GM19467 (cell line): ENCODE measurements at regions not wholly inside any gene's neighbourhood (a gene's known extent, or its start where the extent isn't known, plus 50 kb on each side); places are given as distances from the start of the nearest gene placed in this dataset.
"Not testable (repeated sequence)": the region's sequence is repeated elsewhere in the genome, so short reads cannot be mapped to it uniquely, and the experiment has no call there.

Experiments
- ATAC-seq: cut with Tn5 transposase; IDR thresholded peaks from one replicate; pipeline ENCODE4 v1.9.1; 2021; ENCODE audit warnings: mild to moderate bottlenecking, moderate library complexity; ENCODE audit not compliant: unreplicated experiment

DNA sequence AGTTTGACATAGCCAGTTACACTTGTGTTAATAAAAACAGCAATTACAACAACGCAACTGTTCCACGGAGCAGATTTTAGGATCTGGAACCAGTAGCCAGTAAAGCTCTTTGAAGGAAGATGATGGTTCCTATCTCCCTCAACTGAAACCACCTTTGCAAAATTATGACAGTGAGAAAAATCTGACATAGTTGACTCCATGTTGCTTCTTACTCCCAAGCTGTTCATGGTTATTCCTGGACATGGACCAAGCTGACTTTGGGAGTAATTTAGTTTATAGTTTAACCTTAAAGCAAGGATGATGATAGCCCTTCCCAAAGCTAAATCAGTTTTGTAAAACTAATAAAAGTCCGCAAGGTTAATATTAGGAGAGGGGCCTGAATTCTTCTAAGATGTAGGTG is 518.0 kb upstream of the ZP4 start:
- ATAC-seq, result no peak

DNA sequence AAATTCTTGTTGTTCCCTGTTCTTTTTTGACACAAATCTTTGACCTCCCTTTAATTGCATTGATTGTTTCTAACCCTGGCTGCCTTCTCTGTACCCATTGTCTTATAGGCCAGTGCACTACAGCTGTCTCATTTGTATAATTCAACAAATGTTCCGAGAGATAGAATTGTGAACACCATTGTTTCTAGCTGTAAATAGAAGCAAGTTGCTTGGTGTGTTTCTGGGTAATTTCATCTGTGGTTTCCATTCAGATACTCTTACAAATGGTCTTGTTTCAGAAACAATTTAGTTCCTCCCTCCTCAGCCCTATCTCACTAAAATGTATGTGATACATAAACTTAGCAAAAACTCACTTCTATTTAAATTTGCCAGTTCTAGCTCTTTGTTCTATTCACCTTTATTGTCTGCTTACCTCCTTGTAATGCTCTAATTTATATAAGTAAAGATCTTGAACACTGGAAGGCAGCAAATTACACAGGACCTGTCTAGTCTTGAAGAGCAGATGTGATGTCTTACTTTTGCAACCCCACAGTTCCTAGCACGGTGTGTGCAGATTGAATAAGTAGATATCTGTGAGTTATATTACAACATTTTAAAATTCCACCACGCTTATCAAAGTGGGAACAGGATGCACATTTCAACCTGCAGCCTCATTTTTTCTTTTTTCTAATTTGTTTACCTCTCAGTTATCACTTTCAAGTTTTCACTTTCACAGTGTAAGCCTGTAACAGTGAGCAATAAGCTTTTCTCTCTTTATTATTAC is 515.6 kb upstream of the ZP4 start:
- no peak for ATAC-seq

- ATAC-seq, result no peak
Observed at GRCh38 chr1:238404921-238405320, 514.2 kb upstream of the ZP4 start.

GRCh38 chr1:238404481-238404880 is 513.8 kb upstream of the ZP4 start:
- ATAC-seq, result no peak

DNA sequence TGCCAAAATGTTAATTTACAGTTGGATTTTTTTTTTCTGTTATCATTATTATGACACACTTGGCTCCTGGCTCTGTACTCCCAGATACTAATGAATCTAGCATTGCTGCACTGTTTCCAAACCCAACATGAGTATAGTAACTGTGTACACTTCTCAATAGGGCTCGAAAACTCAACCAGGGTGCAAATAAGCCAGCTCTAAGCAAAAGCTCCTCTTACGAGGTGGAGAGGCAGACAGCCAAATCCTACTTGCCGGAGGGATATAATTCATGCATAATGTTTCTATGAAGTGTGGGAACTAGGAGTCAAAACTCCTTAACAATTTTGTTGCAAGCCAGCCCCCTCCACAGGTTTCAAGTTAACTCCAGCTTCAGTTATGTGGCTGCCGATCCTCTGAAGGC is 510.4 kb upstream of the ZP4 start:
- no peak for ATAC-seq

- no peak for ATAC-seq
Observed at GRCh38 chr1:238399558-238399957, 508.8 kb upstream of the ZP4 start.

- ATAC-seq, result no peak
Observed at GRCh38 chr1:238396140-238396539, 505.4 kb upstream of the ZP4 start.

GRCh38 chr1:238384381-238384780 is 493.7 kb upstream of the ZP4 start:
- no peak for ATAC-seq

GRCh38 chr1:238380167-238380566 is 489.4 kb upstream of the ZP4 start:
- ATAC-seq, result no peak

DNA sequence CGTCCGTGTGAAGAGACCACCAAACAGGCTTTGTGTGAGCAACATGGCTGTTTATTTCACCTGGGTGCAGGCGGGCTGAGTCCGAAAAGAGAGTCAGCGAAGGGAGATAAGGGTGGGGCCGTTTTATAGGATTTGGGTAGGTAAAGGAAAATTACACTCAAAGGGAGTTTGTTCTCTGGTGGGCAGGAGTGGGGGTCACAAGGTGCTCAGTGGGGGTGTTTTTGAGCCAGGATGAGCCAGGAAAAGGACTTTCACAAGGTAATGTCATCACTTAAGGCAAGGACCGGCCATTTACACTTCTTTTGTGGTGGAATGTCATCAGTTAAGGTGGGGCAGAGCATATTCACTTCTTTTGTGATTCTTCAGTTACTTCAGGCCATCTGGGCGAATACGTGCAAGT is 488.7 kb upstream of the ZP4 start:
- not testable (repeated sequence) for ATAC-seq

DNA sequence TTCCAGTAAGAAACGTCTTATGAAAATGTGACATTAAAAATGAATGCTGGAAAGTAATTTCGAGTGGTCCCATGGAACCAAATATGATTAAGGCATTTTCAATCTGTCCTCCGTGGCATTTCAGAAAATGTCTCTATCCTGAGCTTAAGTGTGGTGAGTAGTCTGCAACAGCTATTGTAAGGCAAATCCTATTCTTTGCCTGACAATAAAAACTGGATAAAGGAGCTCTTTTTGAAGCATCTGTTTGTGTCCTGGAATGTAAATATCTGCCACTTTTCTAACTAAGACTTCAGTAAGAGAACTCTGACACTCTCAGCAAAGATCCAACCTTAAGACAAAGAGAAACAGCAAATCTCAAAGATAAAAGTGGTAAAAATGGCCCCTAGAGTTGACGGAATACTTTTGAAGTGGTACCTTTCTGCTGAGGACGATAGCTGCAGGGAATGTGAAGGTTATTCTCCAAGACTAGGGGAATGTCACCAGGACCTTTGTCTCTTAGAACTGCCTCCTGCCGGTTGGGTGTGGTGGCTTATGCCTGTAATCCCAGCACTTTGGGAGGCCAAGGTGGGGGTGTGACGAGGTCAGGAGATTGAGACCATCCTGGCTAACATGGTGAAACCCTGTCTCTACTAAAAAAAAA is 486.7 kb upstream of the ZP4 start:
- no peak for ATAC-seq

- ATAC-seq, result no peak
Observed at GRCh38 chr1:238370599-238370998, 479.9 kb upstream of the ZP4 start.

DNA sequence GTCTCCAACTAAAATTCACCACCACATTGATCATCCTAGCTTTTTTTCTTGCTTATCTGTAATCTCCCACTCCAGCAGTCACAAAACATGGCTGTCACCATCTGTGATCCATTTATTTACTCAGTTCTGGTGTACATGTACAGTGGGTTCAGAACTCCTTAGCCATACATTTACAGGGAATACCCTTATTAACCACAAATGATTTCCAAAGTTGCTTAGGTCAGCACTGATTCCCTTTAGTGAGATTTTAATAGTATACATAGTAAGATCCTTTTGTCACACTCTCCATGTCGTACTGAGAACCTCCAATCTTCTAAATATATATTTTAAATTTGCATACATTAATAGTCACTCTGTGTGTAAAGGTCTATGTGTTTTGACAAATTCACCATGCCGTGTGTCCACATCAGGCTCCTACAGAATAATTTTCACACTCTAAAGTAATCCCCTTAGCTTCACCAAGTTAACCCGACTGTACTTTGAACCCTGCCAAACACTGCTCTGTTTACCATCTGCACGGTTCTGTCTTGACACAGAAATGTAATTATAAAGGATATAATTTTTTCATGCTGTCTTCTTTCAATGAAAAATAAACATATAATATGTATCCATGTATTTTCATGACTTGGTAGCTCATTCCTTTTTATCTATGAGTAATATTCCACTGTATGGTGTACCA is 473.6 kb upstream of the ZP4 start:
- no peak for ATAC-seq

- no peak for ATAC-seq
Observed at GRCh38 chr1:238360474-238360873, 469.8 kb upstream of the ZP4 start.

DNA sequence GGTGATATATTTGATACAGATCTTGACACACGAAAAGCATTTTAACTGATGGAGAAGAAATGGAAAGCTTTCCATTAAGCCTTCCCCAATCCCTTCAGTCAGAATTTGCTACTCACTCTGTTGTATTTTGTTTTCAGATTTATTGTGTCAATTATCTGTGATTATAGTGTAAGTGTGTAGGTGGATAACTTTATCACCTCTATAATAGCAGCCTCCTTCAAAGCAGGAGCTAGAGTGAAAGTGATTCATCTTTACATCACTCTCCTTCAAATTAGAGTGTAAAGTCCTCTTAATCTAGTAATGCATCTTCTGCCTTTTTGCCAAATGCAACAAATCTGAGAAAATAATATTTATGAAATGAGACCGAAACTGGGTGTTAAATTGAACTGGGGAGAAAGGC is 459.7 kb upstream of the ZP4 start:
- ATAC-seq, result no peak

GRCh38 chr1:238346340-238346739 is 455.6 kb upstream of the ZP4 start:
- ATAC-seq, result no peak

- no peak for ATAC-seq
Observed at GRCh38 chr1:238345837-238346236, 455.1 kb upstream of the ZP4 start.

- ATAC-seq, result no peak
Observed at GRCh38 chr1:238343852-238344251, 453.1 kb upstream of the ZP4 start.

DNA sequence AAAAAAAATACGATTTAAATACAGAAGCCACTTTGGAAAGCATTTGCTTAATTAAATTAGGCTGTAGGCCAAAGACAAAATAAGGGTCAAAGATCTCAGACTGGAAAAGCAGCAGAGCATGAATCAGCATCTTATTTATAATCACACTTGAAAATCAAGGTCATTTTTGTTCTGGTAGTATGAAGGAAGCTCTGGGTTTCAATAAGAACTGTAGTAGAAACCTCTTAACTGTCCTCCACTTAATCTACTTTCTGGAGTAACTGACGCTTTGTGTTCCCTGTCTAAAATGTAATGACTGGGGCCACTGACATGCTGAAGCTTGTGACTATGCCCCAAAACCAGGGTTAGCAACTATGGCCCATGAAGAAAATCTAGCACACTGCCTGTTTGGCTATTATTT is 450.7 kb upstream of the ZP4 start:
- ATAC-seq, result no peak

GRCh38 chr1:238340989-238341388 is 450.3 kb upstream of the ZP4 start:
- no peak for ATAC-seq

DNA sequence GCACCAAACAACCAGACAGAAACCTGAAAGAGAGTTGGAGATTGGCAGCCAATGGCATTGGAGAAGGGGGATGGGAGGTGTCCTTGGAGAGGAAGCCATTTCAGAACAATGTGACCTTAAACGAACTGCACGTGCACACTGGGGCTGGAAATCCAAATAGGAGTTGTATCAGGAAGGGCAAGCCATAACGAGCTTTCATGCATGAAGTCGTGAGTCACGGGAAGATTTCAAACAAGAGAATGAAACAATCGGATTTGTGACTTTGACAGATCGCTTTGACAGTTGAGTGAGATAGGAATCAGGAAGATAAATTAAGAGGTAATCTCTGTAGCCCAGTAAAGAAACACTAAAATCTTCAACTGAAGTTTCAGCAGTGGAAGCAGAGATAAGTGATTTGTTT is 445.8 kb upstream of the ZP4 start:
- no peak for ATAC-seq

- no peak for ATAC-seq
Observed at GRCh38 chr1:238334170-238334569, 443.4 kb upstream of the ZP4 start.
